HepG2 (cell line): ENCODE measurements at regions not wholly inside any gene's neighbourhood (a gene's known extent, or its start where the extent isn't known, plus 50 kb on each side); places are given as distances from the start of the nearest gene placed in this dataset.

Source experiments
- CBFB ChIP-seq: sonication (generic); formaldehyde crosslinking; IDR thresholded peaks from 2 replicates; pipeline ENCODE4 v1.4.0; 2020; ENCODE audit warnings: missing genetic modification reagents
- CHD2 ChIP-seq: IDR thresholded peaks from 2 replicates; pipeline ENCODE4 v1.6.1; 2011; ENCODE audit warnings: low read depth, low read length, improper control_type of control experiment
- FOXA3 ChIP-seq: IDR thresholded peaks from 2 replicates; pipeline ENCODE4 v1.6.1; 2016; ENCODE audit warnings: missing genetic modification reagents, missing compliant biosample characterization
- FOXJ3 ChIP-seq: sonication (generic); formaldehyde crosslinking; IDR thresholded peaks from 2 replicates; pipeline ENCODE4 v1.4.0; 2020; ENCODE audit warnings: missing genetic modification reagents, mild to moderate bottlenecking, borderline replicate concordance
- PPARG ChIP-seq: conservative IDR thresholded peaks from 2 replicates; pipeline ENCODE4 v1.6.1; 2016; ENCODE audit warnings: missing biosample characterization, missing genetic modification reagents
- REPIN1 ChIP-seq: sonication (generic); formaldehyde crosslinking; IDR thresholded peaks from 2 replicates; pipeline ENCODE4 v1.8.0; 2022; ENCODE audit warnings: missing genetic modification reagents, low read depth, mild to moderate bottlenecking, borderline replicate concordance
- TBX2 ChIP-seq: sonication (generic); formaldehyde crosslinking; IDR thresholded peaks from 2 replicates; pipeline ENCODE4 v1.5.0; 2020; ENCODE audit warnings: missing genetic modification reagents, mild to moderate bottlenecking, borderline replicate concordance
- TF ChIP-seq, protein P1 (sequence below): sonication (generic); formaldehyde crosslinking; IDR thresholded peaks from 2 replicates; pipeline ENCODE4 v1.8.1; 2023; ENCODE audit warnings: mild to moderate bottlenecking, missing genetic modification reagents, borderline replicate concordance
- TF ChIP-seq, protein P2 (sequence below): sonication (generic); formaldehyde crosslinking; IDR thresholded peaks from 2 replicates; pipeline ENCODE4 v1.5.0; 2020; ENCODE audit warnings: mild to moderate bottlenecking, missing genetic modification reagents, moderate library complexity

DNA sequence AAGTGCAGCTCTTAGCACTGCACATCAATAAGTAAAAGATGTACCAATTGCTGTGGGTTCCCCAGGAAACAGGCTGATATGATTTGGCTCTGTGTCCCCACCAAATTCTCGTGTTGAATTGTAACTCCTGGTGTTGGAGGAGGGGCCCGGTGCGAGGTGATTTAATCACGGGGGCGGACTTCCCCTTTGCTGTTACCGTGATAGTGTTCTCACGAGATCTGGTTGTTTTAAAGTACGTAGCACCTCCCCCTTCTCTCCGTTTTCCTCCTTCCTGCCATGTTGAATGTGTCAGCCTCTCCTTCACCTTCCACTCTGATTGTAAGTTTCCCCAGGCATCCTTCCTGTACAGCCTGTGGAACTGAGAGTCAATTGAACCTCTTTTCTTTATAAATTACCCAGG, 93.2 kb upstream of the ACTBL2 start:
- TF ChIP-seq TBX2 (CRISPR knock-in tag) = no peak
- TF ChIP-seq FOXA3 (CRISPR knock-in tag) = no peak
- TF ChIP-seq CHD2 = no peak
- TF ChIP-seq, protein P1, sequence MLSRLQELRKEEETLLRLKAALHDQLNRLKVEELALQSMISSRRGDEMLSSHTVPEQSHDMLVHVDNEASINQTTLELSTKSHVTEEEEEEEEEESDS (CRISPR knock-in tag) = no peak
- TF ChIP-seq FOXJ3 (CRISPR knock-in tag) = no peak
- TF ChIP-seq, protein P2, sequence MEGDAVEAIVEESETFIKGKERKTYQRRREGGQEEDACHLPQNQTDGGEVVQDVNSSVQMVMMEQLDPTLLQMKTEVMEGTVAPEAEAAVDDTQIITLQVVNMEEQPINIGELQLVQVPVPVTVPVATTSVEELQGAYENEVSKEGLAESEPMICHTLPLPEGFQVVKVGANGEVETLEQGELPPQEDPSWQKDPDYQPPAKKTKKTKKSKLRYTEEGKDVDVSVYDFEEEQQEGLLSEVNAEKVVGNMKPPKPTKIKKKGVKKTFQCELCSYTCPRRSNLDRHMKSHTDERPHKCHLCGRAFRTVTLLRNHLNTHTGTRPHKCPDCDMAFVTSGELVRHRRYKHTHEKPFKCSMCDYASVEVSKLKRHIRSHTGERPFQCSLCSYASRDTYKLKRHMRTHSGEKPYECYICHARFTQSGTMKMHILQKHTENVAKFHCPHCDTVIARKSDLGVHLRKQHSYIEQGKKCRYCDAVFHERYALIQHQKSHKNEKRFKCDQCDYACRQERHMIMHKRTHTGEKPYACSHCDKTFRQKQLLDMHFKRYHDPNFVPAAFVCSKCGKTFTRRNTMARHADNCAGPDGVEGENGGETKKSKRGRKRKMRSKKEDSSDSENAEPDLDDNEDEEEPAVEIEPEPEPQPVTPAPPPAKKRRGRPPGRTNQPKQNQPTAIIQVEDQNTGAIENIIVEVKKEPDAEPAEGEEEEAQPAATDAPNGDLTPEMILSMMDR (CRISPR knock-in tag) = no peak
- no peak for TF ChIP-seq REPIN1 (CRISPR knock-in tag)
- TF ChIP-seq PPARG (CRISPR knock-in tag) = no peak
- no peak for TF ChIP-seq CBFB (CRISPR knock-in tag)
